Neural cell (in vitro differentiated cells): ENCODE measurements at regions not wholly inside any gene's neighbourhood (a gene's known extent, or its start where the extent isn't known, plus 50 kb on each side); places are given as distances from the start of the nearest gene placed in this dataset.

Source experiments
- CTCF ChIP-seq: fragments of 450-650 bp; IDR thresholded peaks from 2 replicates; pipeline ENCODE4 v1.5.1; 2014; ENCODE audit warnings: antibody characterized with exemption, mild to moderate bottlenecking, moderate library complexity; ENCODE audit not compliant: poor library complexity, severe bottlenecking
- EP300 ChIP-seq: fragments of 450-650 bp; conservative IDR thresholded peaks from 2 replicates; pipeline ENCODE4 v1.6.1; 2014; ENCODE audit warnings: antibody characterized with exemption, mild to moderate bottlenecking, moderate library complexity; ENCODE audit not compliant: poor library complexity, severe bottlenecking
- EZH2 ChIP-seq: fragments of 200-600, 300-800 bp; shearing (Covaris generic), sonication (generic); IDR thresholded peaks from 2 replicates; pipeline ENCODE4 v1.6.1; 2014; ENCODE audit warnings: antibody characterized with exemption, low read length, borderline replicate concordance, mild to moderate bottlenecking; ENCODE audit not compliant: insufficient read depth, poor library complexity, severe bottlenecking
- POLR2AphosphoS5 ChIP-seq: IDR thresholded peaks from 2 replicates; pipeline ENCODE4 v1.6.1; 2012
- RAD21 ChIP-seq: fragments of 450-650 bp; conservative IDR thresholded peaks from 2 replicates; pipeline ENCODE4 v1.6.1; 2014; ENCODE audit warnings: antibody characterized with exemption, mild to moderate bottlenecking, moderate library complexity
- REST ChIP-seq: IDR thresholded peaks from 2 replicates; pipeline ENCODE4 v1.6.1; 2012; ENCODE audit warnings: borderline replicate concordance
- TAF1 ChIP-seq: IDR thresholded peaks from 2 replicates; pipeline ENCODE4 v1.6.1; 2012; ENCODE audit warnings: low read depth

- no peak for TF ChIP-seq REST
- TF ChIP-seq CTCF = no peak
- TF ChIP-seq RAD21 = no peak
- no peak for TF ChIP-seq TAF1
- no peak for TF ChIP-seq EZH2
- no peak for TF ChIP-seq EP300
- TF ChIP-seq POLR2AphosphoS5 = no peak
Measured at GRCh38 chr2:238576674-238577073, 149.9 kb downstream of the ASB1 start.
